NB4 (cell line): ENCODE measurements at regions not wholly inside any gene's neighbourhood (a gene's known extent, or its start where the extent isn't known, plus 50 kb on each side); places are given as distances from the start of the nearest gene placed in this dataset.
A peak's percentile ranks its signal among the peaks of the same experiment; 100 is the strongest.

Source experiments
- DNase-seq: peaks from one replicate; pipeline ENCODE4 v3.0.0; 2010; ENCODE audit warnings: low read depth
- H3K4me3 ChIP-seq: one replicate; pipeline ENCODE4 v1.5.1; 2011; ENCODE audit warnings: mild to moderate bottlenecking, low read depth, low read length, moderate library complexity
- MAX ChIP-seq: IDR thresholded peaks from 2 replicates; pipeline ENCODE4 v1.6.1; 2011; ENCODE audit warnings: low read depth, low read length
- MYC ChIP-seq: IDR thresholded peaks from 2 replicates; pipeline ENCODE4 v1.6.1; 2011; ENCODE audit warnings: low read depth, low read length
- POLR2A ChIP-seq: IDR thresholded peaks from 2 replicates; pipeline ENCODE4 v1.6.1; 2011; ENCODE audit warnings: mild to moderate bottlenecking; ENCODE audit not compliant: insufficient read length; ENCODE audit errors: extremely low read depth
- TF ChIP-seq, protein P1 (sequence below): IDR thresholded peaks from one replicate; pipeline ENCODE4 v1.5.1; 2012; ENCODE audit warnings: low read depth, low read length

DNA sequence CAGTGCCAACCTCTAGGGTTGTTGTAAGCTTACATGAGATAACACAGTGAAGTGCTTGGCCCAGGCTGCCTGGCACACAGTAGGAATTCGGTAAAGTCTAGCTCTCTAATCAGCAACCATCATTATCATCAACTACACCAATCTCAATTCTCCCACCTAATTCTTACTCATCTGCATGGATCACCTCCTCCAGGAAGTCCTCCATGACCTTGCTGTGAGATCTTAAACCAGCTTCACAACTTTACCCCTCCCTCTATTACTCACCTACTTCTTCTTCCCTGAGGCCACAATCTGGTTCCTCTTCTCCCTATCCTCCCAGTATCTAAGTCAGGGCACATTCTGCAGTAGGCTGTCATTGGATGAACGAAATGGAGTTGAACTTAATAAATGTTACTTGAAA is 67.3 kb downstream of the GSC start:
- DNase-seq: no peak
- TF ChIP-seq POLR2A (no peak), MAX (no peak), MYC (no peak)
- TF ChIP-seq, protein P1, sequence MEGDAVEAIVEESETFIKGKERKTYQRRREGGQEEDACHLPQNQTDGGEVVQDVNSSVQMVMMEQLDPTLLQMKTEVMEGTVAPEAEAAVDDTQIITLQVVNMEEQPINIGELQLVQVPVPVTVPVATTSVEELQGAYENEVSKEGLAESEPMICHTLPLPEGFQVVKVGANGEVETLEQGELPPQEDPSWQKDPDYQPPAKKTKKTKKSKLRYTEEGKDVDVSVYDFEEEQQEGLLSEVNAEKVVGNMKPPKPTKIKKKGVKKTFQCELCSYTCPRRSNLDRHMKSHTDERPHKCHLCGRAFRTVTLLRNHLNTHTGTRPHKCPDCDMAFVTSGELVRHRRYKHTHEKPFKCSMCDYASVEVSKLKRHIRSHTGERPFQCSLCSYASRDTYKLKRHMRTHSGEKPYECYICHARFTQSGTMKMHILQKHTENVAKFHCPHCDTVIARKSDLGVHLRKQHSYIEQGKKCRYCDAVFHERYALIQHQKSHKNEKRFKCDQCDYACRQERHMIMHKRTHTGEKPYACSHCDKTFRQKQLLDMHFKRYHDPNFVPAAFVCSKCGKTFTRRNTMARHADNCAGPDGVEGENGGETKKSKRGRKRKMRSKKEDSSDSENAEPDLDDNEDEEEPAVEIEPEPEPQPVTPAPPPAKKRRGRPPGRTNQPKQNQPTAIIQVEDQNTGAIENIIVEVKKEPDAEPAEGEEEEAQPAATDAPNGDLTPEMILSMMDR: no peak
- H3K4me3 ChIP-seq: no peak overlapping the region

- no peak overlapping the region for H3K4me3 ChIP-seq
- no peak for DNase-seq
- no peak for TF ChIP-seq POLR2A
- TF ChIP-seq, protein P1: no peak
- no peak for TF ChIP-seq MAX
- TF ChIP-seq MYC: no peak
Measured at GRCh38 chr14:94701861-94702370, 68.0 kb downstream of the GSC start.

DNA sequence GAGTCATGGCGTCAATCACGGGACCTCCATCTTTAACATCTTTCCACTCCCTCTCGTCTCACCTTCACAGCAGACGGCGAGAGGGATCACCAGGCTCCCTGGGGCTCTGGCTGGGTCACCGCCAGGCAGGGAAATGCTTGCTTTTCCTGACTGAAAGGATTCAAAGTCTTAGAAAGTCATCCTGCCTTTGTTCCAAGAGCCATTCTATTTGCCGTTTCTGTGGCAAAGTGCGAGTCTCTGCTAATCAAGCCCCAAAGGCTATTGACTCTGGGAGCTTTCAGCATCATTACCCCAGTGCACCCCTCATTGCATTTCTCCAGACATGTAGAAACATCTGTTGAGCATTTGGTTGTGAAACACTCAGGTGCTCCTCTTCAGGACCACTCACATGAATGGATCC is 69.6 kb downstream of the GSC start:
- TF ChIP-seq MYC: no peak
- no peak for DNase-seq
- H3K4me3 ChIP-seq: no peak overlapping the region

DNA sequence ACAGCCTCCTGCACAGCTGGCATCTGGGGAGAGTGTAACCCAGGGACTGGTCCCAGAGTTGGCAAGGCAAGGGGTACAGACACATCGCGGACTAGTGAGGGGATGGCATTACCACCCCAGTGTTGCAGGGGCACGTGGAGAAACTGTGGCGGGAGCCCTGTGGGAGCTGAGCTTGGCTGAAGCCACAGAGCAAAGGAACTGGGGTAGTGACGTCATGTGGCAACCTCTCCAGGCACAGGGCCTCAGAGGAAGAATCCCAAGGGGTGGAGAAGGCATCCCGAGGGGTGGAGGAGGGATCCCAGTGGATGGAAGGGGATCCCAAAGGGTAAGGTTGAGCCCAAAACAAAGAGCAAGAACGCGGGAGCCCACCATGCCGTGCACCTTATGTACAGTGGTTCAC is 70.1 kb downstream of the GSC start:
- DNase-seq: no peak
- TF ChIP-seq, protein P1: no peak
- TF ChIP-seq POLR2A (no peak), MAX (no peak), MYC (no peak)
- H3K4me3 ChIP-seq: no peak overlapping the region

- DNase-seq: no peak
- no peak overlapping the region for H3K4me3 ChIP-seq
- TF ChIP-seq MAX (peak; percentile 19; the same call in 1 of the 2 replicates), MYC (no peak)
Measured at GRCh38 chr14:94697773-94698556, 71.9 kb downstream of the GSC start.

GRCh38 chr14:94696518-94696917 is 73.4 kb downstream of the GSC start:
- DNase-seq: no peak

More at GRCh38 chr14:94696518-94696917, 73.4 kb downstream of the GSC start:
- TF ChIP-seq POLR2A (no peak), MYC (no peak), MAX (no peak)
- TF ChIP-seq, protein P1: no peak
- H3K4me3 ChIP-seq: no peak overlapping the region
